ENCODE measurements at regions not wholly inside any gene's neighbourhood (a gene's known extent, or its start where the extent isn't known, plus 50 kb on each side); places are given as distances from the start of the nearest gene placed in this dataset.

GRCh38 chr2:193326296-193326695 lies 1131.6 kb upstream of the TMEFF2 start:
- H3K4me1 ChIP-seq = no peaks in the 10 kb centered on the region
- WGBS, 2 donors = 74 to 83% methylated on average over 4 of the region's 4 CpGs
- H3K36me3 ChIP-seq = no peaks in the 10 kb centered on the region
- H3K9me3 ChIP-seq = no peaks in the 10 kb centered on the region
- H3K27me3 ChIP-seq = no peaks in the 10 kb centered on the region
- no peak overlapping the region for H3K4me3 ChIP-seq (replicated peaks in 1 of 3)
- no peak overlapping the region for H3K27ac ChIP-seq
- TF ChIP-seq CTCF (IDR thresholded peaks at IDR 0.05) (no peak), POLR2A (IDR thresholded peaks at IDR 0.05) (no peak)
- DNase-seq = no peak
- intact Hi-C loops (cut with DNase I) = no loop called here

- no peaks in the 10 kb centered on the region for H3K27me3 ChIP-seq
- TF ChIP-seq POLR2A (IDR thresholded peaks at IDR 0.05) (no peak), CTCF (IDR thresholded peaks at IDR 0.05) (no peak)
- H3K36me3 ChIP-seq = no peaks in the 10 kb centered on the region
- H3K9me3 ChIP-seq = no peaks in the 10 kb centered on the region
- H3K4me3 ChIP-seq (replicated peaks in 1 of 3) = no peak overlapping the region
- H3K4me1 ChIP-seq = no peaks in the 10 kb centered on the region
- DNase-seq = no peak
- 70 to 79% methylated on average over 1 of the region's 1 CpG for WGBS, 2 donors
- no peak overlapping the region for H3K27ac ChIP-seq
- intact Hi-C loops (cut with DNase I) = no loop called here
Measured at GRCh38 chr2:193315428-193316091, 1120.8 kb upstream of the TMEFF2 start.

- Histone ChIP-seq H3K36me3 (no peaks in the 10 kb centered on the region), H3K27me3 (no peaks in the 10 kb centered on the region), H3K9me3 (no peaks in the 10 kb centered on the region), H3K4me1 (no peaks in the 10 kb centered on the region), H3K4me3 (replicated peaks in 1 of 3) (no peak overlapping the region), H3K27ac (no peak overlapping the region)
- no peak for TF ChIP-seq CTCF (IDR thresholded peaks at IDR 0.05)
- TF ChIP-seq POLR2A (IDR thresholded peaks at IDR 0.05) = no peak
- WGBS, 2 donors = 80 to 84% methylated on average over 2 of the region's 2 CpGs
- no peak for DNase-seq
- intact Hi-C loops (cut with DNase I) = no loop called here
Measured at GRCh38 chr2:193303464-193303863, 1108.7 kb upstream of the TMEFF2 start.

GRCh38 chr2:193294371-193294770 lies 1099.6 kb upstream of the TMEFF2 start:
- Histone ChIP-seq H3K9me3 (no peaks in the 10 kb centered on the region), H3K36me3 (no peaks in the 10 kb centered on the region), H3K4me1 (no peaks in the 10 kb centered on the region), H3K4me3 (replicated peaks in 1 of 3) (no peak overlapping the region), H3K27ac (no peak overlapping the region), H3K27me3 (no peaks in the 10 kb centered on the region)
- DNase-seq = no peak
- intact Hi-C loops (cut with DNase I) = no loop called here
- TF ChIP-seq POLR2A (IDR thresholded peaks at IDR 0.05) (no peak), CTCF (IDR thresholded peaks at IDR 0.05) (no peak)
- WGBS, 2 donors = 87 to 97% methylated on average over 1 of the region's 1 CpG

- H3K27ac ChIP-seq = no peak overlapping the region
- no peaks in the 10 kb centered on the region for H3K27me3 ChIP-seq
- WGBS, 2 donors = 69 to 77% methylated on average over 2 of the region's 2 CpGs
- no peaks in the 10 kb centered on the region for H3K36me3 ChIP-seq
- H3K4me3 ChIP-seq (replicated peaks in 1 of 3) = no peak overlapping the region
- no peak for DNase-seq
- no peaks in the 10 kb centered on the region for H3K4me1 ChIP-seq
- TF ChIP-seq CTCF (IDR thresholded peaks at IDR 0.05) (no peak), POLR2A (IDR thresholded peaks at IDR 0.05) (no peak)
- intact Hi-C loops (cut with DNase I) = no loop called here
- no peaks in the 10 kb centered on the region for H3K9me3 ChIP-seq
Measured at GRCh38 chr2:193279361-193279760, 1084.6 kb upstream of the TMEFF2 start.
